ENCODE measurements at regions not wholly inside any gene's neighbourhood (a gene's known extent, or its start where the extent isn't known, plus 50 kb on each side); places are given as distances from the start of the nearest gene placed in this dataset.

- TF ChIP-seq CTCF (IDR thresholded peaks at IDR 0.05 in 4 of 5, conservative IDR thresholded peaks at IDR 0.05 in 1 of 5), result no peak
- TF ChIP-seq POLR2A (IDR thresholded peaks at IDR 0.05), result no peak
Measured at GRCh38 chr2:21642647-21643046, 518.9 kb downstream of the TDRD15 start.

Measured in gastrocnemius medialis (tissue), 4 donors.